Liver (tissue), 8 donors: ENCODE measurements at regions not wholly inside any gene's neighbourhood (a gene's known extent, or its start where the extent isn't known, plus 50 kb on each side); places are given as distances from the start of the nearest gene placed in this dataset.

ENCODE experiments used
- DNase-seq: peaks from one replicate; pipeline ENCODE4 v3.0.0-alpha.2; 2017; ENCODE audit warnings: low spot score
- H3K27ac ChIP-seq, 2 donors: one replicate each; pipeline ENCODE4 v1.7.0; 2013; ENCODE audit warnings: inconsistent platforms in 2 of 2, low read length in 2 of 2, control low read depth in 1 of 2, low read depth in 1 of 2, mild to moderate bottlenecking in 1 of 2
- H3K27me3 ChIP-seq, 4 donors: one replicate each; pipeline versions ENCODE4 v1.6.1 to v1.7.0; 2013; ENCODE audit warnings: low read length in 3 of 4, inconsistent platforms in 1 of 4, mild to moderate bottlenecking in 1 of 4, moderate library complexity in 1 of 4; ENCODE audit not compliant: control insufficient read depth in 4 of 4, insufficient read depth in 4 of 4
- H3K36me3 ChIP-seq, 4 donors: one replicate each; pipeline versions ENCODE4 v1.6.1 to v1.7.0; 2013; ENCODE audit warnings: low read length in 3 of 4, mild to moderate bottlenecking in 3 of 4, low read depth in 1 of 4, moderate library complexity in 1 of 4; ENCODE audit not compliant: control insufficient read depth in 4 of 4, insufficient read depth in 3 of 4
- H3K4me1 ChIP-seq, 4 donors: one replicate each; pipeline versions ENCODE4 v1.6.1 to v1.7.0; 2013; ENCODE audit warnings: low read length in 3 of 4, mild to moderate bottlenecking in 3 of 4, moderate library complexity in 1 of 4; ENCODE audit not compliant: control insufficient read depth in 4 of 4, insufficient read depth in 4 of 4
- H3K4me3 ChIP-seq, 3 donors: one replicate each; pipeline versions ENCODE4 v1.6.1 to v1.7.0; 2013; ENCODE audit warnings: low read length in 3 of 3, control low read depth in 1 of 3, low read depth in 1 of 3, mild to moderate bottlenecking in 1 of 3
- H3K9ac ChIP-seq, 2 donors: one replicate each; pipeline ENCODE4 v1.7.0; 2013; ENCODE audit warnings: low read length in 2 of 2, mild to moderate bottlenecking in 2 of 2, moderate library complexity in 2 of 2, control low read depth in 1 of 2, low read depth in 1 of 2
- H3K9me3 ChIP-seq, 4 donors: one replicate each; pipeline versions ENCODE4 v1.6.1 to v1.7.0; 2013; ENCODE audit warnings: low read length in 3 of 4; ENCODE audit not compliant: control insufficient read depth in 4 of 4
- EGR1 ChIP-seq, 2 donors: IDR thresholded peaks; 2 replicates each; pipeline ENCODE4 v1.6.1; 2016 to 2018; ENCODE audit warnings: antibody characterized with exemption in 2 of 2, low read depth in 2 of 2
- GABPA ChIP-seq, 2 donors: IDR thresholded peaks in 1 of 2; conservative IDR thresholded peaks in 1 of 2; 2 replicates each; pipeline ENCODE4 v1.6.1; 2016; ENCODE audit warnings: antibody characterized with exemption in 2 of 2, mild to moderate bottlenecking in 1 of 2, moderate library complexity in 1 of 2
- HNF4A ChIP-seq, 2 donors: conservative IDR thresholded peaks; 2 replicates each; pipeline ENCODE4 v1.6.1; 2016; ENCODE audit warnings: antibody characterized with exemption in 2 of 2, mild to moderate bottlenecking in 2 of 2
- HNF4G ChIP-seq: IDR thresholded peaks from 2 replicates; pipeline ENCODE4 v1.6.1; 2016; ENCODE audit warnings: antibody characterized with exemption
- JUND ChIP-seq, 2 donors: IDR thresholded peaks; 2 replicates each; pipeline ENCODE4 v1.6.1; 2016; ENCODE audit warnings: antibody characterized with exemption in 2 of 2
- NR2F2 ChIP-seq: IDR thresholded peaks from 2 replicates; pipeline ENCODE4 v1.6.1; 2016; ENCODE audit warnings: antibody characterized with exemption
- RAD21 ChIP-seq, 2 donors: IDR thresholded peaks; 2 replicates each; pipeline ENCODE4 v1.6.1; 2016; ENCODE audit warnings: antibody characterized with exemption in 2 of 2, mild to moderate bottlenecking in 2 of 2
- RXRA ChIP-seq, 2 donors: IDR thresholded peaks; 2 replicates each; pipeline ENCODE4 v1.6.1; 2017 to 2018; ENCODE audit warnings: antibody characterized with exemption in 2 of 2, mild to moderate bottlenecking in 1 of 2
- WGBS: extraction: QIAGEN DNeasy Blood & Tissue Kit; methylation state at CpG from one replicate; pipeline ENCODE4 v1.1.7; 2013; 5-methylcytosine and 5-hydroxymethylcytosine counted together
- TF ChIP-seq, protein P1 (sequence below): fragments of 150-350 bp; IDR thresholded peaks from 2 replicates; pipeline ENCODE4 v1.5.1; 2017; ENCODE audit warnings: improper control_type of control experiment, low read depth, low read length; ENCODE audit not compliant: missing input control
- TF ChIP-seq, protein P2 (sequence below): IDR thresholded peaks from 2 replicates; pipeline ENCODE4 v1.6.1; 2016; ENCODE audit warnings: antibody characterized with exemption
- TF ChIP-seq, protein P3 (sequence below): IDR thresholded peaks from 2 replicates; pipeline ENCODE4 v1.6.1; 2016; ENCODE audit warnings: antibody characterized with exemption
- TF ChIP-seq, protein P4 (sequence below): IDR thresholded peaks from 2 replicates; pipeline ENCODE4 v1.6.1; 2016; ENCODE audit warnings: antibody characterized with exemption
- TF ChIP-seq, protein P5 (sequence below): IDR thresholded peaks from 2 replicates; pipeline ENCODE4 v1.6.1; 2016; ENCODE audit warnings: antibody characterized with exemption, mild to moderate bottlenecking
- donor health status: healthy.
- donor health status: healthy.
- donor health status: healthy.
- donor health status: healthy.
- donor health status: healthy.

DNA sequence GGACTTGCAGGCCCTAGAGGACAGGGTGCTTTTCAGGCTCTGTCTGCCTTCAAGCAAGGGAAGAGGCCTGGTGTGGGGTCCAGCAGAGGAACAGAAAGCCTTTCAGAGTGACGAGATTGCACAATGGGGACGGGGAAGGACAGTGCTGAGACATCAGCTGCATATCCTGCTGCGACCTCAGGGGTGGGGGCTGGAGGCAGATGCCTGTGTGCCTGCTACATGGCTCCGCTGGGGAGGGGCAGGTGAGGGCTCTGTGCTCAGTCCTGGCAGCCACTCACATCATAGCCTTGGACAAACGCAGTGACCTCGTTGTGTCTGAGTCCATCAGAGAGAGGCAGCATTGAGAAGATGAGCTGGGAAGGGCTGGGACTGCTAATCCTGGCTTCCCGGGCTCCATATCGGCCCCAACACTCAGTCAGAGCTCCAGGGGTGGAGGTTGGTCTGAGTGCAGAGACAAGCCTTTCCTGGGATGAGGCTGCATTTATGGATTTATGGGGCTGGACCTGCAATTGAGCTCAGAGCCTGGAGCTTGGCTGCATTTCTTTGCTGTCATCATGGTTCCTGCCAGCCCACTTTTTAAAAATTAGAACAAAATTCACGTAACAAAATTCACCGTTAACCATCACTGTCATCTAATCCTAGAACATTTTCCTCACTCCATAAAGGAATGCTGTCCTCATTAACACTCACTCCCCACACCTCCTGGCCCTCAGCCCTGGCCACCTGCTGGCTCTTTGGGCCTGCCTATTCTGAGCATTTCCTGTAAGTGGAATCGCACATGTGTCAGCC, 196.9 kb upstream of the SLC24A3 start:
- Histone ChIP-seq H3K36me3 (no peaks in the 10 kb centered on the region), H3K27me3 (no peaks in the 10 kb centered on the region), H3K4me1 (peaks cover 0 to 2% (median 0%) of the 10 kb centered on the region in 4 donors), H3K27ac (no peak overlapping the region), H3K9me3 (no peaks in the 10 kb centered on the region), H3K4me3 (no peak overlapping the region), H3K9ac (no peak overlapping the region)
- WGBS = 72% methylated on average over 11 of the region's 11 CpGs
- TF ChIP-seq, protein P1, sequence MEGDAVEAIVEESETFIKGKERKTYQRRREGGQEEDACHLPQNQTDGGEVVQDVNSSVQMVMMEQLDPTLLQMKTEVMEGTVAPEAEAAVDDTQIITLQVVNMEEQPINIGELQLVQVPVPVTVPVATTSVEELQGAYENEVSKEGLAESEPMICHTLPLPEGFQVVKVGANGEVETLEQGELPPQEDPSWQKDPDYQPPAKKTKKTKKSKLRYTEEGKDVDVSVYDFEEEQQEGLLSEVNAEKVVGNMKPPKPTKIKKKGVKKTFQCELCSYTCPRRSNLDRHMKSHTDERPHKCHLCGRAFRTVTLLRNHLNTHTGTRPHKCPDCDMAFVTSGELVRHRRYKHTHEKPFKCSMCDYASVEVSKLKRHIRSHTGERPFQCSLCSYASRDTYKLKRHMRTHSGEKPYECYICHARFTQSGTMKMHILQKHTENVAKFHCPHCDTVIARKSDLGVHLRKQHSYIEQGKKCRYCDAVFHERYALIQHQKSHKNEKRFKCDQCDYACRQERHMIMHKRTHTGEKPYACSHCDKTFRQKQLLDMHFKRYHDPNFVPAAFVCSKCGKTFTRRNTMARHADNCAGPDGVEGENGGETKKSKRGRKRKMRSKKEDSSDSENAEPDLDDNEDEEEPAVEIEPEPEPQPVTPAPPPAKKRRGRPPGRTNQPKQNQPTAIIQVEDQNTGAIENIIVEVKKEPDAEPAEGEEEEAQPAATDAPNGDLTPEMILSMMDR = no peak
- TF ChIP-seq JUND (IDR thresholded peaks at IDR 0.05) = no peak
- no peak for TF ChIP-seq EGR1 (IDR thresholded peaks at IDR 0.05; ENCODE audit: low read depth in 2 of 2)
- TF ChIP-seq RXRA (IDR thresholded peaks at IDR 0.05) = no peak
- TF ChIP-seq, protein P2, sequence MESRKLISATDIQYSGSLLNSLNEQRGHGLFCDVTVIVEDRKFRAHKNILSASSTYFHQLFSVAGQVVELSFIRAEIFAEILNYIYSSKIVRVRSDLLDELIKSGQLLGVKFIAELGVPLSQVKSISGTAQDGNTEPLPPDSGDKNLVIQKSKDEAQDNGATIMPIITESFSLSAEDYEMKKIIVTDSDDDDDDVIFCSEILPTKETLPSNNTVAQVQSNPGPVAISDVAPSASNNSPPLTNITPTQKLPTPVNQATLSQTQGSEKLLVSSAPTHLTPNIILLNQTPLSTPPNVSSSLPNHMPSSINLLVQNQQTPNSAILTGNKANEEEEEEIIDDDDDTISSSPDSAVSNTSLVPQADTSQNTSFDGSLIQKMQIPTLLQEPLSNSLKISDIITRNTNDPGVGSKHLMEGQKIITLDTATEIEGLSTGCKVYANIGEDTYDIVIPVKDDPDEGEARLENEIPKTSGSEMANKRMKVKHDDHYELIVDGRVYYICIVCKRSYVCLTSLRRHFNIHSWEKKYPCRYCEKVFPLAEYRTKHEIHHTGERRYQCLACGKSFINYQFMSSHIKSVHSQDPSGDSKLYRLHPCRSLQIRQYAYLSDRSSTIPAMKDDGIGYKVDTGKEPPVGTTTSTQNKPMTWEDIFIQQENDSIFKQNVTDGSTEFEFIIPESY = no peak
- TF ChIP-seq HNF4G = no peak
- no peak for TF ChIP-seq RAD21 (IDR thresholded peaks at IDR 0.05)
- DNase-seq = no peak

DNA sequence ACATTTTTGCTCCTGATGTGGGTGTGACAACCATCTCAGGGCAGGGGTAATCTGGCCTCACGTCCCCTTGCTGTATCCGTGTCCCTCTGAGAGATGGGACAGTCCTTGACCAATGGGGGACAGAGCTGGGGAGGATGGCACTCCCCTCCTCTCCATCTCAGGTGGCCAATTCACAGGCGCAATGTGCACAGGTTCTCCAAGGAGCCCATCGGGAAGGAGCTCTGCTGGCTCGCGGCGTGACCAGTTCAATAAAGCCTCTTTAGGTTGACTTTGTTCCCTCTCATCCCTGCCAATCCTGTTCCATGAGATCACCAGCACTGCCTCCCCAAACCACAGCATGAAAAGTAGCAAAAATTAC, 196.3 kb upstream of the SLC24A3 start:
- WGBS = 93% methylated on average over 7 of the region's 7 CpGs
- TF ChIP-seq RXRA (IDR thresholded peaks at IDR 0.05) = no peak
- TF ChIP-seq, protein P3, sequence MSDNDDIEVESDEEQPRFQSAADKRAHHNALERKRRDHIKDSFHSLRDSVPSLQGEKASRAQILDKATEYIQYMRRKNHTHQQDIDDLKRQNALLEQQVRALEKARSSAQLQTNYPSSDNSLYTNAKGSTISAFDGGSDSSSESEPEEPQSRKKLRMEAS = no peak
- no peak for TF ChIP-seq HNF4G
- TF ChIP-seq, protein P1 = no peak
- TF ChIP-seq, protein P4, sequence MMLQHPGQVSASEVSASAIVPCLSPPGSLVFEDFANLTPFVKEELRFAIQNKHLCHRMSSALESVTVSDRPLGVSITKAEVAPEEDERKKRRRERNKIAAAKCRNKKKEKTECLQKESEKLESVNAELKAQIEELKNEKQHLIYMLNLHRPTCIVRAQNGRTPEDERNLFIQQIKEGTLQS = no peak
- no peak for TF ChIP-seq NR2F2
- no peak for TF ChIP-seq JUND (IDR thresholded peaks at IDR 0.05)
- TF ChIP-seq GABPA (IDR thresholded peaks at IDR 0.05 in 1 of 2, conservative IDR thresholded peaks at IDR 0.05 in 1 of 2) = no peak
- TF ChIP-seq HNF4A (conservative IDR thresholded peaks at IDR 0.05) = no peak
- TF ChIP-seq, protein P5, sequence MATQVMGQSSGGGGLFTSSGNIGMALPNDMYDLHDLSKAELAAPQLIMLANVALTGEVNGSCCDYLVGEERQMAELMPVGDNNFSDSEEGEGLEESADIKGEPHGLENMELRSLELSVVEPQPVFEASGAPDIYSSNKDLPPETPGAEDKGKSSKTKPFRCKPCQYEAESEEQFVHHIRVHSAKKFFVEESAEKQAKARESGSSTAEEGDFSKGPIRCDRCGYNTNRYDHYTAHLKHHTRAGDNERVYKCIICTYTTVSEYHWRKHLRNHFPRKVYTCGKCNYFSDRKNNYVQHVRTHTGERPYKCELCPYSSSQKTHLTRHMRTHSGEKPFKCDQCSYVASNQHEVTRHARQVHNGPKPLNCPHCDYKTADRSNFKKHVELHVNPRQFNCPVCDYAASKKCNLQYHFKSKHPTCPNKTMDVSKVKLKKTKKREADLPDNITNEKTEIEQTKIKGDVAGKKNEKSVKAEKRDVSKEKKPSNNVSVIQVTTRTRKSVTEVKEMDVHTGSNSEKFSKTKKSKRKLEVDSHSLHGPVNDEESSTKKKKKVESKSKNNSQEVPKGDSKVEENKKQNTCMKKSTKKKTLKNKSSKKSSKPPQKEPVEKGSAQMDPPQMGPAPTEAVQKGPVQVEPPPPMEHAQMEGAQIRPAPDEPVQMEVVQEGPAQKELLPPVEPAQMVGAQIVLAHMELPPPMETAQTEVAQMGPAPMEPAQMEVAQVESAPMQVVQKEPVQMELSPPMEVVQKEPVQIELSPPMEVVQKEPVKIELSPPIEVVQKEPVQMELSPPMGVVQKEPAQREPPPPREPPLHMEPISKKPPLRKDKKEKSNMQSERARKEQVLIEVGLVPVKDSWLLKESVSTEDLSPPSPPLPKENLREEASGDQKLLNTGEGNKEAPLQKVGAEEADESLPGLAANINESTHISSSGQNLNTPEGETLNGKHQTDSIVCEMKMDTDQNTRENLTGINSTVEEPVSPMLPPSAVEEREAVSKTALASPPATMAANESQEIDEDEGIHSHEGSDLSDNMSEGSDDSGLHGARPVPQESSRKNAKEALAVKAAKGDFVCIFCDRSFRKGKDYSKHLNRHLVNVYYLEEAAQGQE = no peak
- Histone ChIP-seq H3K4me3 (no peak overlapping the region), H3K4me1 (peaks cover 0 to 2% (median 0%) of the 10 kb centered on the region in 4 donors), H3K9ac (no peak overlapping the region), H3K9me3 (no peaks in the 10 kb centered on the region), H3K27me3 (no peaks in the 10 kb centered on the region), H3K36me3 (no peaks in the 10 kb centered on the region), H3K27ac (no peak overlapping the region)
- DNase-seq = no peak
